BE2C (cell line): ENCODE measurements at regions not wholly inside any gene's neighbourhood (a gene's known extent, or its start where the extent isn't known, plus 50 kb on each side); places are given as distances from the start of the nearest gene placed in this dataset.
"Not testable (repeated sequence)": the region's sequence is repeated elsewhere in the genome, so short reads cannot be mapped to it uniquely, and the experiment has no call there.

Experiments
- DNase-seq: peaks from one replicate; pipeline ENCODE4 v3.0.0-alpha.2; 2020
- H3K27me3 ChIP-seq: fragments of 250-450 bp; sonication (Bioruptor Pico); 2 replicates; pipeline ENCODE4 v1.5.1; 2020; ENCODE audit warnings: mild to moderate bottlenecking
- H3K36me3 ChIP-seq: fragments of 250-450 bp; sonication (Bioruptor Pico); 2 replicates; pipeline ENCODE4 v1.5.1; 2020; ENCODE audit warnings: mild to moderate bottlenecking
- H3K4me1 ChIP-seq: fragments of 250-450 bp; sonication (Bioruptor Pico); 2 replicates; pipeline ENCODE4 v1.5.1; 2020
- H3K4me3 ChIP-seq: 2 replicates; pipeline ENCODE4 v1.5.1; 2011; ENCODE audit warnings: low read depth, low read length
- H3K9me3 ChIP-seq: fragments of 250-450 bp; sonication (Bioruptor Pico); 2 replicates; pipeline ENCODE4 v1.5.1; 2020
- TF ChIP-seq, protein P1 (sequence below): IDR thresholded peaks from 2 replicates; pipeline ENCODE4 v1.5.1; 2012; ENCODE audit warnings: mild to moderate bottlenecking, low read depth, low read length

DNA sequence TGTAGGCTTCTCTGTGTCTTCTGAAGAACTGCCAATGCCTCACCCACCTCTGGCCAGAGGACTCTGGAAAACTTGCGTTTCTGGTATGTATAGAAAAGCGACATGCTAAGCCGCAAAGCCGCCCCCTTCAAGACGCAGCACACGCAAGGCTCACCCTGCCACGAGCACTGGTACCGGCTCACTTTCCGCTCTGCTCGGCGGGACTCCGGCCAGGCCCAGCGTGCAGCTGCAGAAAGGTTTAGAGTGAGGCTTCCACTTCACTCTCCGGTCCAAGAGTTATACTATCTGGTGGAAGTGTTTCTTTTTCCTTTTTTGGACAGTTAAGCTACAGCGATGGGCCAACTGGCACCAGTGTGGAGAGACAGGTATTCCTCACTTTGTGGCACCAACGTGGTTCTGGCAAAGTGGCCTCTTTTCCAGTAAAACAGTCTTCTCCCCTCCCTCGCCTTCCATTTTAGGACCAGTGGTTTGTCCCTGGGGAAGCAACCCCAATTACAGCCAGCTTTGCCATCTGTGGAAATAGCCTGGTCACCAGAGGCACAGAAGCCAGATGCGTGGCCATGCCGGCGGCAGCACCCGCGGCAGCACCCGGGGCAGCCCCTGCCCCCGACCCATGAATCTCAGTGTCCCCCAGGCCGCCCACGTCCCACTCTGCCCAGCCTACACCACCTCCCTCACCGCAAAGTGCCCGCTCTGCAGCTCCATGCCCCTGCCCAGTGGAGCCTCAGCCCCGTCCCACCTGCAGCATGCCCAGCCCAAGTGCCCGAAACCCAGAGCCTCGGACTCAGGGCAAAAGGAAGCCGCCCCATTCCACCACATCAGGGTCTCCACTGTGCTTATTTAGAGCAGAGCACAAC lies 91.6 kb upstream of the CTDP1 start:
- Histone ChIP-seq H3K36me3 (no peaks in the 10 kb centered on the region), H3K9me3 (no peaks in the 10 kb centered on the region), H3K4me1 (no peaks in the 10 kb centered on the region), H3K4me3 (no peak overlapping the region), H3K27me3 (no peaks in the 10 kb centered on the region)
- DNase-seq = no peak
- TF ChIP-seq, protein P1, sequence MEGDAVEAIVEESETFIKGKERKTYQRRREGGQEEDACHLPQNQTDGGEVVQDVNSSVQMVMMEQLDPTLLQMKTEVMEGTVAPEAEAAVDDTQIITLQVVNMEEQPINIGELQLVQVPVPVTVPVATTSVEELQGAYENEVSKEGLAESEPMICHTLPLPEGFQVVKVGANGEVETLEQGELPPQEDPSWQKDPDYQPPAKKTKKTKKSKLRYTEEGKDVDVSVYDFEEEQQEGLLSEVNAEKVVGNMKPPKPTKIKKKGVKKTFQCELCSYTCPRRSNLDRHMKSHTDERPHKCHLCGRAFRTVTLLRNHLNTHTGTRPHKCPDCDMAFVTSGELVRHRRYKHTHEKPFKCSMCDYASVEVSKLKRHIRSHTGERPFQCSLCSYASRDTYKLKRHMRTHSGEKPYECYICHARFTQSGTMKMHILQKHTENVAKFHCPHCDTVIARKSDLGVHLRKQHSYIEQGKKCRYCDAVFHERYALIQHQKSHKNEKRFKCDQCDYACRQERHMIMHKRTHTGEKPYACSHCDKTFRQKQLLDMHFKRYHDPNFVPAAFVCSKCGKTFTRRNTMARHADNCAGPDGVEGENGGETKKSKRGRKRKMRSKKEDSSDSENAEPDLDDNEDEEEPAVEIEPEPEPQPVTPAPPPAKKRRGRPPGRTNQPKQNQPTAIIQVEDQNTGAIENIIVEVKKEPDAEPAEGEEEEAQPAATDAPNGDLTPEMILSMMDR = no peak

DNA sequence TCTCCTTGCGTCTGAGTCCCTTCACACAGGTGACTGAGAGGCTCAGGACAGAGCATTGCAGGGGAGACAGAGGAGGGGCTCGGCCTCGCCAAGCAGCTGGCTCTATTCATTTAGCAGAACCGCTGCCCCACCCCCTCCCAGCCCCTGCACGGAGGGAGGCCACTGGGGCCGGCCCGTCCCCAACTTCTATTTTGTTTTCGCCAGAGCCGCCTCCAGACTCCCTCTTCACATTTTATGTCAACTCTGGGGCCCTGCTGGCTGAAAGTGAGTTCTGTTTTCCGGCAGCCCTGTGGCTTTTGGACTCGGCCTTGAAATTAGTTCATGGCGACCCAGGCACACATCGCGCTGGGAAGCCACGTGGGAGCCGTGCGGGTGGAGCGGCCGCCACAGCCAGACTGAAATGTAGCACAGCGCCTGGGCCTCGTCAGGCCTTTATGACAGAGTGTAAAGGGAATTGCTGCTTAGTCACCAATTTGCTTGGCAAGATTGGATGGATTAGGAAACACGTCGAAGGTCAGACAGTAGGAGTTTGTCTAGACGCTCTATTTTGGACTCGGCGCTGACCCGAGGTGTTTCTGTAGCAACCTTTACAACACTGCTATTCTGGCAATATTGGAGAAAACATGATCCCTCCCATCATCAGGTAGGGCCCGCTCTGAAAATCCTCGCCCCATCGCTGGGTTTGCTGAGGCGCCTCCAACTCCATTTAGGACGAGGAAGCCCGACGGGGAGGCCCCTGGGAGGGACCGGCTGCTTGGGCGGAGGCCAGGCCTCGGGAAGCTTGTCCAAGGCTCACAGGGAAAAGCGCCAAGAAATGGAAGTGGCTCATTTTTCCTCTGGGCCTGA lies 90.7 kb upstream of the CTDP1 start:
- no peaks in the 10 kb centered on the region for H3K36me3 ChIP-seq
- no peaks in the 10 kb centered on the region for H3K9me3 ChIP-seq
- H3K4me3 ChIP-seq = no peak overlapping the region
- TF ChIP-seq, protein P1 = no peak
- no peaks in the 10 kb centered on the region for H3K27me3 ChIP-seq
- H3K4me1 ChIP-seq = no peaks in the 10 kb centered on the region
- no peak for DNase-seq

DNA sequence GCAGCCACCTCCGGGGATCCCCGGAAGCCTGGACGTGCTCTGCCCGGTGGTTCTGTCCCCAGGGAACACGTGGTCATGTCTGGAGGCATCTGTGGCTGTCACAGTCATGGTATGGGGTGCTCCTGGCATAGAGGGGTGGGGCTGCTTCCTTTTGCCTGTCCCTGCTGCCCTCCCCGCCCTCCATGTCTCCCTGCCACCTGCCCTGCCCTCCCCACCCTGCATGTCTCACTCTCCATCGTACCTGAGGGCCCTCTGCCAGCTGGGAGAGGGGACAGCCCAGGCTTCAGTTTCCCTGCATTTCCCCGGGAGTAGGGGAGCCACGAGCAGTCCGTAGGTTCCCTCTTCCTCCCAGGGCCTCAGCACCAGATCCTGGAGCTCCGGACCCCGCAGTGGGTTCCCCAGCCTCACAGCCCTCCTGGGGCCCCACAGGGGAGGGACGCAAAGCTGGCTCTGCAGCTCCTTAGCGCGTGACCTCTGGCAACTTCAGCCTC lies 90.0 kb upstream of the CTDP1 start:
- H3K4me3 ChIP-seq = no peak overlapping the region
- no peak for DNase-seq
- no peaks in the 10 kb centered on the region for H3K9me3 ChIP-seq
- TF ChIP-seq, protein P1 = no peak
- H3K27me3 ChIP-seq = no peaks in the 10 kb centered on the region
- H3K36me3 ChIP-seq = no peaks in the 10 kb centered on the region
- no peaks in the 10 kb centered on the region for H3K4me1 ChIP-seq

DNA sequence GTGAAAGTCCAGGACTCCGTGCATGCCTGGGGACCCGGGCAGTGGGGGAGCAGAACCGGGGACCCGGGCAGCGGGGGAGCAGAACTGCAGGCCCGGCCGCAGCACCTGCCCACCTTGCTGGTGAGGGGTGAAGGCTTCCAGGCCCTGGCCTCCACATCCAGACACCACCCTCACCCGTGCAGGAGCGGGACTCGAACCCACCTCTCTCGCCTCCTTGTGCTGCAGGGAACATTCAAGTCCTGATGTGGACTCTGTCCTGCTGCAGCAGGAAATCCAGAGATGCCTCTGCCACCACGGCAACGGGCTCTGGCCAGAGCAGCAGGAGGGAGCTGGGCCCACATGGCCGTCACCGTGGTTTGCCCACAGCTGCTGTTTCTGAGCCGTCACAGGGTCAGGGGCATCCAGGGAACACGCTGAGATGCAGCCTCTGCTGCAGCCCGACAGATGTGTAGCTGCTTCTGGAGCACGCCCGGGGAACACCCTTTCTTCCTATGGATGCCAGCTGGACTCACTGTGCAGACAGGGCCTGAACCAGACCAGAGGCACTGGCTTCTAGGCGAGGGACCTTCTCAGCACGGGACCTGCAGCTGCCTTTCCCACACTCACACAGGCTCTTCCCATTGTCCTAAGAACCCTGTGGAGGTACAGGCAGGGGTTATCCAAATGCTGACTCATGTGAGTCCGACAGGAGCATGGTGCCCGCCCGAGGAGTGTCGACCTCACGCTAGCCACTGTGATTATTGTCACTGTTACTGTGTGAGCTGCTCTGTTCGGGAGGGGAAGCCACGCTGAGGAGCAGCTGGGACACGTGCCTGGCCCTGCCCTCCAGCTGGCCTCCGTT lies 89.2 kb upstream of the CTDP1 start:
- TF ChIP-seq, protein P1 = no peak
- no peaks in the 10 kb centered on the region for H3K27me3 ChIP-seq
- H3K4me1 ChIP-seq = no peaks in the 10 kb centered on the region
- H3K9me3 ChIP-seq = no peaks in the 10 kb centered on the region
- H3K36me3 ChIP-seq = no peaks in the 10 kb centered on the region
- no peak for DNase-seq
- no peak overlapping the region for H3K4me3 ChIP-seq

DNA sequence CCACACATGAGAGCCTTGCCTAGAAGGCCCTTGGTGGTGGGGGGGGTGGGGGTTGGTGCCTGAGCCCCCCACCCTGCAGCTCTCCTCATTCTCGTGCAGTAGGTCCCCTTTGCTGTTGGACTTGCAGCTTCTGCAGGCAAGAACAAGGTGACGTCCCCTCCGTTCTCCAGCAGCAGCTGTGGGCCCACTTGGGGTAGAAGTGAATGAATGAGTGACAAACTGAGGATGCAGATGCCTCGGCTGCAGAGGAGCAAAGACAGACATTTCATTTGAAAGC lies 88.6 kb upstream of the CTDP1 start:
- Histone ChIP-seq H3K4me1 (no peaks in the 10 kb centered on the region), H3K9me3 (no peaks in the 10 kb centered on the region), H3K4me3 (no peak overlapping the region), H3K36me3 (no peaks in the 10 kb centered on the region), H3K27me3 (no peaks in the 10 kb centered on the region)
- no peak for DNase-seq
- TF ChIP-seq, protein P1 = no peak

DNA sequence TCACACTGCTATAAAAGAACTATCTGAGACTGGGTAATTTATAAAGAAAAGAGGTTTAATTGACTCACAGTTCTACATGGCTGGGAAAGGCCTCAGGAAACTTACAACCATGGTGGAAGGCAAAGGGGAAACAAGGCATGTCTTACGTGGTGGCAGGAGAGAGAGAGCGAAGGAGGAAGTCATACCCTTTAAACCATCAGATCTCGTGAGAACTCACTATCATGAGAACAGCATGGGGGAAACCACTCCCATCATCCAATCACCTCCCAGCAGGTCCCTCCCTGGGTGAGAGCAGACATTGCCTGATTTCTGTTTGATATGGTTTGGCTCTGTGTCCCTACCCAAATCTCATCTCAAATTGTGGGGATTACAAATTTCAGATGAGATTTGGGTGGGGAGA lies 86.9 kb upstream of the CTDP1 start:
- DNase-seq, H3K36me3 ChIP-seq, H3K4me1 ChIP-seq, H3K27me3 ChIP-seq, H3K4me3 ChIP-seq, H3K9me3 ChIP-seq: not testable (repeated sequence)
